Neuronal stem cell (in vitro differentiated cells): ENCODE measurements at regions not wholly inside any gene's neighbourhood (a gene's known extent, or its start where the extent isn't known, plus 50 kb on each side); places are given as distances from the start of the nearest gene placed in this dataset.
"Not testable (repeated sequence)": the region's sequence is repeated elsewhere in the genome, so short reads cannot be mapped to it uniquely, and the experiment has no call there.

ENCODE experiments used
- DNase-seq: peaks from one replicate; pipeline ENCODE4 v3.0.0-alpha.2; 2013; ENCODE audit warnings: low spot score
- H2AFZ ChIP-seq: one replicate; pipeline ENCODE4 v1.6.1; 2013; ENCODE audit warnings: mild to moderate bottlenecking, low read length, inconsistent platforms
- H2AK5ac ChIP-seq: 2 replicates; pipeline ENCODE4 v1.6.1; 2013; ENCODE audit warnings: low read depth, mild to moderate bottlenecking, inconsistent platforms, low read length, moderate library complexity, mixed read lengths
- H2BK120ac ChIP-seq: 2 replicates; pipeline ENCODE4 v1.6.1; 2013; ENCODE audit warnings: low read depth, mild to moderate bottlenecking, inconsistent platforms, low read length, moderate library complexity, mixed read lengths
- H2BK12ac ChIP-seq: one replicate; pipeline ENCODE4 v1.6.1; 2013; ENCODE audit warnings: low read length, inconsistent platforms
- H2BK15ac ChIP-seq: 2 replicates; pipeline ENCODE4 v1.6.1; 2013; ENCODE audit warnings: mild to moderate bottlenecking, low read length, inconsistent platforms, mixed read lengths
- H2BK5ac ChIP-seq: one replicate; pipeline ENCODE4 v1.6.1; 2013; ENCODE audit warnings: inconsistent platforms, mild to moderate bottlenecking, low read length, moderate library complexity
- H3K14ac ChIP-seq: one replicate; pipeline ENCODE4 v1.6.1; 2013; ENCODE audit warnings: low read length, inconsistent platforms
- H3K18ac ChIP-seq: 2 replicates; pipeline ENCODE4 v1.6.1; 2013; ENCODE audit warnings: low read length, inconsistent platforms
- H3K23ac ChIP-seq: 2 replicates; pipeline ENCODE4 v1.6.1; 2013; ENCODE audit warnings: low read depth, mild to moderate bottlenecking, mixed read lengths, low read length, inconsistent platforms; ENCODE audit not compliant: poor library complexity
- H3K27ac ChIP-seq: replicated peaks from 3 replicates; pipeline ENCODE4 v1.5.1; 2013; ENCODE audit warnings: low read length, inconsistent platforms
- H3K27me3 ChIP-seq, 3 experiments: 2 replicates each; pipeline ENCODE4 v1.6.1; 2013; ENCODE audit warnings: low read length in 3 of 3, mild to moderate bottlenecking in 2 of 3, inconsistent platforms in 1 of 3, low read depth in 1 of 3, mixed read lengths in 1 of 3, moderate library complexity in 1 of 3; ENCODE audit not compliant: control insufficient read depth in 3 of 3, insufficient read depth in 3 of 3
- H3K36me3 ChIP-seq, 2 donors: replicated peaks in 1 of 2; 2 replicates each; pipeline ENCODE4 v1.6.1; 2013; ENCODE audit warnings: low read length in 2 of 2; ENCODE audit not compliant: control insufficient read depth in 2 of 2, insufficient read depth in 2 of 2
- H3K4ac ChIP-seq: 2 replicates; pipeline ENCODE4 v1.6.1; 2013; ENCODE audit warnings: inconsistent platforms, mild to moderate bottlenecking, low read length, moderate library complexity
- H3K4me1 ChIP-seq, 2 donors: 1 replicate in 1 of 2; 2 replicates in 1 of 2; pipeline ENCODE4 v1.6.1; 2013; ENCODE audit warnings: low read length in 2 of 2, low read depth in 1 of 2; ENCODE audit not compliant: control insufficient read depth in 2 of 2, insufficient read depth in 1 of 2
- H3K4me2 ChIP-seq: one replicate; pipeline ENCODE4 v1.6.1; 2013; ENCODE audit warnings: mild to moderate bottlenecking, low read length, inconsistent platforms; ENCODE audit not compliant: insufficient read depth, poor library complexity, severe bottlenecking
- H3K4me3 ChIP-seq, 2 donors: 2 replicates each; pipeline ENCODE4 v1.5.1; 2013; ENCODE audit warnings: low read length in 2 of 2, mild to moderate bottlenecking in 2 of 2, inconsistent platforms in 1 of 2, moderate library complexity in 1 of 2
- H3K79me1 ChIP-seq: one replicate; pipeline ENCODE4 v1.6.1; 2013; ENCODE audit warnings: low read depth, mild to moderate bottlenecking, inconsistent platforms, low read length, moderate library complexity
- H3K9ac ChIP-seq: one replicate; pipeline ENCODE4 v1.6.1; 2013; ENCODE audit warnings: mild to moderate bottlenecking, low read depth, low read length, inconsistent platforms; ENCODE audit not compliant: poor library complexity
- H3K9me3 ChIP-seq, 2 donors: replicated peaks in 1 of 2; 2 replicates each; pipeline versions ENCODE3 to v1.6.1; 2013; ENCODE audit warnings: low read length in 2 of 2, mild to moderate bottlenecking in 2 of 2, inconsistent platforms in 1 of 2, low read depth in 1 of 2, mixed read lengths in 1 of 2, moderate library complexity in 1 of 2; ENCODE audit not compliant: control insufficient read depth in 2 of 2, insufficient read depth in 1 of 2
- H4K8ac ChIP-seq: one replicate; pipeline ENCODE4 v1.6.1; 2013; ENCODE audit warnings: low read depth, mild to moderate bottlenecking, inconsistent platforms, low read length, moderate library complexity
- H4K91ac ChIP-seq: one replicate; pipeline ENCODE4 v1.6.1; 2013; ENCODE audit warnings: low read length, low read depth, mild to moderate bottlenecking, inconsistent platforms; ENCODE audit not compliant: poor library complexity
- WGBS, 2 donors: extraction: QIAGEN DNeasy Blood & Tissue Kit; methylation state at CpG; one replicate each; pipeline ENCODE4 v1.1.7; 2013; ENCODE audit warnings: missing lambda C conversion rate in 2 of 2, mixed read lengths in 1 of 2; ENCODE audit not compliant: insufficient read length in 2 of 2, insufficient replicate concordance in 1 of 2; ENCODE audit errors: extremely low coverage in 2 of 2; 5-methylcytosine and 5-hydroxymethylcytosine counted together

DNA sequence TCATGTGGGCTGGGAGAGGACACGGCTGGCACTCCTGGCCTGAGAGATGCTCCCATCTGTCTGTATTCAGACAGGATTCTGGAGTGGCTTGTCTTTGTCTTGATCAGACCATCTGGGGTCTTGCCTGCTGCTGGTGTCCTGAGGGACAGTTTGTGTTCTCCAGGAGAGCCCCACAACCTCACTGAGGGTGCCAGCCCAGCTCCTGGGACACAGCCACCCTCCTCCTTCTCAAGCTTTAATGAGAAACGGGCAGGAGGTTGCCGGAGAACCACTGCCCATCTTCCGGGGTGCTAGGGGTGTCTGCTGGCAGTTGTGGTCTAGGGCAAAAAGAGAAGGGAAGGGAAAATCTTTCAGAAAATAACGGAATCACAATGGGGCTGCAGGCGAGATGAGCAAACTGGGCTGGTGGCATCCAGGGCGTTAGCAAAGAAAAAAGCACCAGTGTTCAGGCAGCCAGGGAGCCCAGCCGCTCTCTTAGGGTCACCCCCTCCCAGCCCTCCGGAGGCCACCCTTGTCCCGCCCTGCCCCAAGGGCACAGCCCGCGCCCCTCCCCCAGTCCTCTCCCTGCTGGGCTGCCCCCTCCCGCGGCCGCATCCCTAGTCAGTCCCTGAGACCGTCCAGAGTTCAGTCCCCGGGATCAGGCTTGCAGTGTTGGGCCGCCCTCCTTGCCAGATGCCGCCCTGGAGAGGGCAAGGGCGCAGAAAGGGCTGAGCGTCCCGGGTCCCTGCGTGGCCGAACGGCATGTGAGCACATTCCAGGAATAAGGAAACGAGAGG lies 824.7 kb downstream of the KCNJ18 start:
- Histone ChIP-seq H3K4me1 (no peaks in the 10 kb centered on the region), H3K23ac (no peak overlapping the region), H3K9ac (no peak overlapping the region), H2BK15ac (no peak overlapping the region), H3K36me3 (no peaks in the 10 kb centered on the region), H3K4me2 (no peak overlapping the region), H2AK5ac (no peak overlapping the region), H3K79me1 (peaks cover 3% of the 10 kb centered on the region), H3K27ac (no peak overlapping the region), H3K14ac (no peak overlapping the region), H3K4ac (no peak overlapping the region), H3K4me3 (no peak overlapping the region), H2BK12ac (no peak overlapping the region), H3K18ac (no peak overlapping the region), H4K8ac (no peak overlapping the region), H2BK5ac (no peak overlapping the region), H4K91ac (no peak overlapping the region), H3K27me3 (no peaks in the 10 kb centered on the region), H2BK120ac (no peak overlapping the region), H3K9me3 (peaks cover 0 to 38% of the 10 kb centered on the region in 2 donors), H2AFZ (no peak overlapping the region)
- DNase-seq, result no peak
- no CpG with 5 or more reads among the region's 26 CpGs for WGBS, 2 donors

DNA sequence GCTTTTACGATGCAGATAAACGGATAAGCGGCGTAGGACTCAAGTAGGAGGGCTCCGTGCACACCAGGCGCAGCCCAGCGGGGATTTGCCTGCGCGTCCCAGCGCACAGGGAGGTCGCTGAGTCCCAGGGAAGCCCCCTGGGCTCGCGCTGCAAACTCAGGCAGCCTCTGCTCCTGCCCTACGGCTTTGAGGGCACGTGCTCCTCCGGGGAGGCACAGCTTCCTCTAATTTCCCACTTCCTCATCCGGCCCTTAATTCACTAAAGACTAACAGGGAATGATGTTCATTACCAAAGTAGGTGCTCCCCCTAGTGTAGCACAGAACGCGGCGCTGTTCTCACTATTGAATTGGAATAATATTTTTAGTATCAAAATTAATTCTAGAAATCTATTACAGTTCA lies 825.4 kb downstream of the KCNJ18 start:
- no peak overlapping the region for H4K8ac ChIP-seq
- no peak for DNase-seq
- H3K4ac ChIP-seq, result no peak overlapping the region
- no peak overlapping the region for H2BK5ac ChIP-seq
- H2AFZ ChIP-seq, result no peak overlapping the region
- no peak overlapping the region for H3K27ac ChIP-seq
- H3K14ac ChIP-seq, result no peak overlapping the region
- peaks cover 0 to 35% of the 10 kb centered on the region in 2 donors for H3K9me3 ChIP-seq
- H3K4me1 ChIP-seq, result no peaks in the 10 kb centered on the region
- peaks cover 3% of the 10 kb centered on the region for H3K79me1 ChIP-seq
- no peak overlapping the region for H2AK5ac ChIP-seq
- WGBS, 2 donors, result no CpG with 5 or more reads among the region's 20 CpGs
- H2BK15ac ChIP-seq, result no peak overlapping the region
- no peak overlapping the region for H3K4me3 ChIP-seq
- no peak overlapping the region for H3K23ac ChIP-seq
- no peak overlapping the region for H2BK120ac ChIP-seq
- H3K27me3 ChIP-seq, result no peaks in the 10 kb centered on the region
- no peak overlapping the region for H2BK12ac ChIP-seq
- H3K36me3 ChIP-seq, result no peaks in the 10 kb centered on the region
- no peak overlapping the region for H3K9ac ChIP-seq
- H4K91ac ChIP-seq, result no peak overlapping the region
- no peak overlapping the region for H3K18ac ChIP-seq
- no peak overlapping the region for H3K4me2 ChIP-seq

- WGBS, 2 donors, result no CpG with 5 or more reads among the region's 10 CpGs
- H3K9ac ChIP-seq, result no peak overlapping the region
- no peak for DNase-seq
These were observed 825.9 kb downstream of the KCNJ18 start for GRCh38 chr17:22518185-22518584.

GRCh38 chr17:22548873-22549272 lies 856.5 kb downstream of the KCNJ18 start:
- DNase-seq, H3K4me3 ChIP-seq, H3K18ac ChIP-seq, H3K27ac ChIP-seq, H3K36me3 ChIP-seq, H4K91ac ChIP-seq, H2AK5ac ChIP-seq, H2BK120ac ChIP-seq, H3K27me3 ChIP-seq, H3K14ac ChIP-seq, H3K4me2 ChIP-seq, H4K8ac ChIP-seq, H3K4ac ChIP-seq, H2AFZ ChIP-seq, H3K4me1 ChIP-seq, H3K23ac ChIP-seq, H3K9ac ChIP-seq, H3K9me3 ChIP-seq, H2BK15ac ChIP-seq, H2BK5ac ChIP-seq, H2BK12ac ChIP-seq, H3K79me1 ChIP-seq: not testable (repeated sequence)
- no CpG with 5 or more reads among the region's 1 CpG for whole genome bisulfite sequencing, 2 donors

More at GRCh38 chr17:22518185-22518584, 825.9 kb downstream of the KCNJ18 start:
- H3K23ac ChIP-seq, result no peak overlapping the region
- H3K27me3 ChIP-seq, result no peaks in the 10 kb centered on the region
- peaks cover 0 to 33% of the 10 kb centered on the region in 2 donors for H3K9me3 ChIP-seq
- no peak overlapping the region for H2BK5ac ChIP-seq
- H2BK12ac ChIP-seq, result no peak overlapping the region
- no peak overlapping the region for H2BK15ac ChIP-seq
- no peaks in the 10 kb centered on the region for H3K36me3 ChIP-seq
- H3K4me2 ChIP-seq, result no peak overlapping the region
- no peak overlapping the region for H2BK120ac ChIP-seq
- no peak overlapping the region for H3K27ac ChIP-seq
- H2AFZ ChIP-seq, result no peak overlapping the region
- no peaks in the 10 kb centered on the region for H3K4me1 ChIP-seq
- H4K8ac ChIP-seq, result no peak overlapping the region
- no peak overlapping the region for H3K14ac ChIP-seq
- H3K4ac ChIP-seq, result no peak overlapping the region
- no peak overlapping the region for H3K4me3 ChIP-seq
- no peak overlapping the region for H4K91ac ChIP-seq
- no peak overlapping the region for H2AK5ac ChIP-seq
- peaks cover under 1% of the 10 kb centered on the region for H3K79me1 ChIP-seq
- no peak overlapping the region for H3K18ac ChIP-seq
